ENCODE measurements at regions not wholly inside any gene's neighbourhood (a gene's known extent, or its start where the extent isn't known, plus 50 kb on each side); places are given as distances from the start of the nearest gene placed in this dataset.

DNA sequence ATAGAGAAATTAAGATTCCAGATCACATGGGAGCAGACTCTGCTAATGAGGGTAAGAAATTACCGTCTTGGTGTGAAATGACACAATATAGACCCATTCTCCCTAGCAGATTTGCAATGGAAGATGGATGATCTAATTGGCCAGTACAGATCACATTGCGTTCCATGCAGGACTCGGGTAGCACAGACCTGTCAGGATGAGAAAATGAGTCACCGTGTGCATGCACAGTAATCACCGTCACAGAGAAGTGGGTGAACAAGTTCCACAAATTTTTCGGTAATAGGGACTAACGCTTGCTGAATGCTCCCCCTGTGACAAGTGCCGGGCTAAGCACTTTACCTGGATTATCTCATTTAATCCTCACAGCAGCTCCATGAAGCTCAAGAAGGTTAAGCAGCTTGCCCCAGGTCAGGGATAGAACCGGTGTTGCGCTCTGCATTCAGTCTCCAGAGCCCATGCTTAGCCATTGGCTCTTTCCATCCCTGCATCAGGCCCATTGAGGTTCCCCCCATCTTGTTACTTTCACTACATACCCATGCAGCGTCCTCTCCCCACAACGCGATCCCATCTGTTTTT lies 375.6 kb downstream of the FBXW7 start:
- no peak for DNase-seq (ENCODE audit: low spot score)

DNA sequence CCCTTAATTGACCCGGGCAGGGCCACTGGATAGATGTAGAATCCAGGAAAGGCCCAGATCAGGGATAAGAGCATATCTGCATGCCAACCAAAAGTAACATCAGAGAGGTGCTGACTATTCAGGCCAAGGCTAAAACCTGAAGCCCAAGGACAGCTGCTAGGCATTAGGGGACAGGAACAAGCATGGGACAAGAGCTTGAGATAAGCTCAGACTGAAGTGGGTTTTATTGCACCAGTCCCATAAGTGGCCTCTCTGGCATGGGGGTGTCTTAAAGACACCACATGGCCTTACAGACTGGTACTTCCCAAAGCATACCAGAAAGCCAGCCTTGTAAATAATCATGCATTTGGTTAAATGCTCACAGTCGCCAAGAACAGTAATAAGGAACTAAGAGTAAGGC lies 376.1 kb downstream of the FBXW7 start:
- DNase-seq (ENCODE audit: low spot score): no peak

DNA sequence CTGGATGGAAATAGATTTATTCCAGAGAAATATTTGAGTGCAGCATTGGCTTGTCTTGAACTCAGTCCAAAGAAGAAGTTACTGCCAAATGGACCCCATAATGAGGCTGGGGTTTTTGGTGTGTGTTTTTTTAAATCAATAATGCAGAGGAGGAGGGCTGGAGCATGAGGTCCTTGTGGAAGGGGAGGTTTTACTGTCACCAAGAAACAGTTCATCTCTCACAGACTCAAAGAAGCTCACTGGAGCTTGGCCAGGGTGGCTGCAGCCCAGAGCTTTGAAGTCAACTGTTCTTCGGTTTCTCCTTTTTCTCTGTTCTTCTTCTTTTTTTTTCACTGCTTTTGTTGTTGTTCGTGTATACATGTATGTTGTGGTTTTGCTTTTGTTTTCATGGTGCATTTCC lies 377.7 kb downstream of the FBXW7 start:
- DNase-seq (ENCODE audit: low spot score): no peak

DNA sequence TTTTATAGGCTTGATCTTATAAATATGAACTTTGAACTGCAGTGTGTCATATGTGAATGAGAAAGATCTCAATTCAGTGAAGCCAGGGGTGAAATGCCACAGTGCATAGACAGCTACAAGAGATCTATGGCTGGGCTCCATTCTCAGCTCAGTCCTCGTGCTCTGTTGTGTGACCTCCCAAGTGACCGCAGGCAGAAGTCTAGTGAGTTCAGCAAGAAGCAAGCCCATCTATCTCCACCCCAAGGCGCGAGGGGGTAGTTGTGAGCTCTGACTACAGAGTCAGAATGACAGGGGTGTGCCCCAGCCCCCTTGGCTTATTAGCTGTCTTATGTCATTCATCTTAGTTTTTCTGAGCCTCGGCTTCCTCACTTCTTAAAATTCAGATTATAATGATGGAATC lies 378.3 kb downstream of the FBXW7 start:
- DNase-seq (ENCODE audit: low spot score): no peak

DNA sequence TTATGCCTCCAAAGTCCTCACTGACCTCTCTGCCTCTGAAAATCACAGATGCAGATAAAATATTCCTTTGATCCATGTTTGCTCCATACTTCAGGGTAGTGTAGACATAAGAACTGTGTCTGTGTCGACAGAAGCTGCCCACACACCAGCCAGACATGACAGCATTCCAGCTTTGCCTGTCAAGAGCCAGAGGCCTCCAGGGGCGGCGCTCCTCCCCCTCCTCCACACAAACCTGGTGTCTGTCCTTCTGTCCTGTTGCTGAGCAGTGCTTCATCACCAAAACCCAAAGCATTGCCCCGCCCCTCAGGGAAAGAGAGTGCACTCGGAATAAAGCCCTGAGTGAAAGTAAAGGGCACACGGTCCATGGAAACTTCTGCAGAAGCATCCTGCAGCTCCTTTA lies 379.4 kb downstream of the FBXW7 start:
- DNase-seq (ENCODE audit: low spot score): no peak

DNA sequence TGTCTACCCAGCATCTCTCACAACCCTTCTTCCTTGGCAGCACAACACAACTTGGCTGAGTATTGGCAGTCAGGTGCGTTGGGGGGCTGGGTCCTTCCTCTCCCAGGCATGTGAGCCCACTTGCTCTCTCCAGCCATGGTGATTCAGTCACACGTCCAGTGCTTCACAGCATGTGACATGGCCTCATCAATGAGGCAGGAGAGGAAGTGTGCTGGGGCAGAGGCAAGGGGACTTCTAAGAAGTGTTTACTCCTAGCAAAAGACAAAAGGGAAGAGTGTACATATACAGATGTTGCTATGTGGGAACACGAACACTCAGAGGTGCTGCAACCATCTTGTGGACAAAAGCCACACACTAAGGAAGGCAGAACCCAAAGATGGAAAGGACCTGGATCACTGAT lies 380.8 kb downstream of the FBXW7 start:
- no peak for DNase-seq (ENCODE audit: low spot score)

DNA sequence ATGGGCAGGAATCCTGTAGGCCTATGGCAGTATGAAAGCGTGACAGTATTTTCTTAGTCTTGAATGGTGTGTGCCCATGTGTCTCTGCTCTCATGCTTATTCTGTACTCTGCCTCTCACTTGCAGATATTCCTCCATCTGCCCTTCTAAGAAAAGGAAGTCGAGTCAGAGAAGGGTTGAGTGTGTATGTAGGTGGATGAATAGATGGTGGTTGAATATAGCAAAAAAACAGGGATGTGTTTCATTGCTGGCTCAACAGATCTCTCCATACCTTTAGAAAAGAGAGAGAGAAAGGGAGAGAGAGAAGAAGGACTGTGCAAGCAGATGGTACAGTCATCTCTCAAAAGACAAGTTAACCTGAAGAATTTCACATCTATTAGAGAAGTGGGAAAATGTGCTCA lies 381.5 kb downstream of the FBXW7 start:
- DNase-seq (ENCODE audit: low spot score): no peak

DNA sequence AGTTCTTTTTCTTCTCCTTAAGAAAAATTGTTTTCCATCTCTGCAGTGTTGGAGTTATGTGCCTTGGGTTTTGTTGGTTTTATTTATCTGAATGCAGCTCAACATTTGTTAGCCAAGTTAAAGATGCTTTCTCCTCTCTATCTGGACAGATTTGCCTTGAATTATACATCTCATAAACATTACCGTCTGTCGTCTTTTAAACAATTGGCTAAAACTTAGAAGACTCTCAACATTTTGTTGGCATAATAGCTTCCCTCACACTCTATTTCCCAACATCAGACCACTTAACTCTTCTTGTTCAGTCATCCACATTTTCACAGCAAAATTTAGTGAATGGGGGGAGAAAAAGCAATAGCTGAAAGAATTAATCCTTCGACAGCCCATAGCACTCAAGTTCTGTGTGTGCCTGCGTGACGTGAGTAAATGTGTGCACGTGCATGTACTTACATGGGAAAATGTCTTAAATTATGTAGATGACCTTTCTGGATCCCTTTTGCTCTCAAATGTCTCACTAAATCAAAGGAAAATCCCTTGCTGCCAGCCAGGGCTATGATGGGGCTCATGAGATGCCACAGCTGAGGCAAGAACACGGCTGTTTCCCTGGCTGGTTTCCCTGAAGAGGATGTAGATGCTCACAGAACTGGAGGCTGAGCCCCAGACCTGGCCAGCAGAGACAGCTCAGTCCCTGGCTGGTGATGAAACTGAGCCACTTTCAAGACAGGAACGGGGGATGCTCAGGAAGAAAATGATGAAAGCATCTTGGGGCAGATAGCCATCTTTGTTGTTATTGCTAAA lies 382.2 kb downstream of the FBXW7 start:
- DNase-seq (ENCODE audit: low spot score): no peak

DNA sequence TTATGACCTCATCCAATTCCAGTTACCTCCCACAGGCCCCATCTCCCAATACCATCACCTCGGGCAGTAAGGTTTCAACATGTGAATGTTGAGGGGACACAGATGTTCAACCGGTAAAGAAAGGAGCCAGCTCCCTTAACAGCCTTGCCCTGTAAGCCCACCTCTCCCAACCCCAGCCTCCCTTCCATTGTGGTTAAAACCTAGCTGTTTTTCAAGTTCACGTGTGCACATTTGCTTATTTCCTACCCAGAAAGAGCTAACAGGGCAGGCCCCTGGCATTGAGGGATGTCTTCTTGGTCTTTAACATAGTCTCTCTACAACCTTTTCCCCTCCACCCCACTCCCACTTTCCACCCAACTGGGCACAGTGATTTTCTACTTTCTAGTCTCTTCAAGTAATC lies 385.7 kb downstream of the FBXW7 start:
- DNase-seq (ENCODE audit: low spot score): no peak

DNA sequence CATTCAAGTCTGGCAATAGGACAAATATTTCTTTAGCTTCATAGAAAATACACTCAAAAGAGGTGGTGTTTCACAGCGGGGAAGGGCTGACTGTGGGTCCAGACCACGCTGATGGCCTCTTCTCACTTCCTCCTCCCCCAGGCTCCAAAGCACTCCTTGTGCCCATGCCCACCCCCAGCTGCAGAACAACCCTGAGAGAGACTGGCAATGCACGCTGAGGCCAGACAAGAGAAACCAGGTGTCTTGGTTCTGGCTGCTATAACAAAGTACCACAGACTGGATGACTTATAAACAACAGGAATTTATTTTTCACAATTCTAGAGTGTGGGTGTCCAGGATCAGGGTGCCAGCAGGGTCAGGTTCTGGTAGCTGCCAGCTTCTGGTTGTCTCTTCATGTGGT lies 386.1 kb downstream of the FBXW7 start:
- no peak for DNase-seq (ENCODE audit: low spot score)

DNA sequence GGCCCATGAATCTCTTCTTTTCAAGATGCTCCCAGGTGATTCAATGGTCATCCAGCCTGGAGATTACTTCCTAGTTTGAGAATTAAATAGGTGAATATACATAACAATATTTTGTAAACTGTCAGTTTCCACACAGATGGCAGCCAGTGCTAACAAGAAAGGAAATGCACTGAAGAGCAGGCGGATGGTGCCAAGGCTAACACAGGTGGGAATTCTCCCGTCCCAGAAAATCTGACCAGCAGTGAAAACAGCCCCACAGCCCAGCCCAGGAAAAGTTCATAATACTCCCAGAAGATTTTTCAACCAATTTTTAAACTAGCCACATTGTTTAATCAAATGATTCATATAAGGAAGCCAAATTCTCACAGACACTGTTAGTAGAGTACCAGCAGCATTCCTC lies 387.2 kb upstream of the GATB start:
- no peak for DNase-seq (ENCODE audit: low spot score)

DNA sequence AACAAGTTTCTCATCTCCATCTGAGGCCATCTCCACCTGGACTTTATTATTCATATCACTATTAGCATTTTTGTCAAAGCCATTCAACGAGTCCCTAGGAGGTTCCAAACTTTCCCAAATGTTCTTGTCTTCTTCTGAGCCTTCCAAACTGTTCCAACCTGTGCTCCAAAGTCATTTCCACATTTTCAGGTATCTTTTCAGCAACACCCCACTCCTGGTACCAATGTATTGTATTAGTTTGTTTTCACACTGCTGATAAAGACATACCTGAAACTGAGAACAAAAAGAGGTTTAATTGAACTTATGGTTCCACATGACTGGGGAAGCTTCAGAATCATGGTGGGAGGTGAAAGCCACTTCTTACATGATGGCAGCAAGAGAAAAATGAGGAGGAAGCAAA lies 385.4 kb upstream of the GATB start:
- no peak for DNase-seq (ENCODE audit: low spot score)

DNA sequence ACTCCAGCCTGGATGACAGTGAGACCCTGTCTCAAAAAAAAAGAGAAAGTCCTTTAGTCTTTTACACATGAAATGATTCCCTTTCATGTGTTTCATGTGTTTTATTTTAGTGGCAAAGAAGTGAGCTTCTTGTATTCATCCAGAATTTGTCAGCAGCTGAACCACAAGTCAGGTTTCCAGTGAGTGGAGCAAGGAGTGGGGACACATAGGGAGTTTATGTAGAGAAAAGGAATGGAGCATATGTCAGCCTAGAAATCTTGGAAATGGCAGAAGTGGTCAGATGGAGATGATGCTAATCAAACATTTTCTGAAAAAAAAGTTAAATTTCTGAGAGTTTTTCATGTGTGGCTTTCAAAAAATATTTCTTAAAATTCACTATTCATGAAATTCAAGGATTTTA lies 383.0 kb upstream of the GATB start:
- DNase-seq (ENCODE audit: low spot score): no peak

DNA sequence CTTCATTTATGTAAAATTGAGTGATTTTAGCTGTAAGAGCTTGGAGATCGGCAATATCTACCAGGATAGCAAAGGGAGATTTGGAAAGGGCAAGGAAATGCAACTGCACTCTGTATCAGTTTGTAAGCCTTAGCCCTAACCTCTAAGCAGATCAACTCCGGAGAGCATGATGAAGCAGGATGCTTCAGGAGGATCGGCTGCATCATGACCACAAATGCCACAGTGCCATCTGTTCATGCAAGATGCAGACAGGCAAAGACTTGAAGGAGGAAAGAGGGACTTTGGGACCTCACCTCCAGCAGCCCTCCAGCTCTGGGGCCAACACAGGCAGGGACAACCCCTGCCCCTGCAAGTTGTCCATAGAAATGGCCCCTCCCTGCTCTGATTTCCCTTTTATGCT lies 377.6 kb upstream of the GATB start:
- no peak for DNase-seq (ENCODE audit: low spot score)

DNA sequence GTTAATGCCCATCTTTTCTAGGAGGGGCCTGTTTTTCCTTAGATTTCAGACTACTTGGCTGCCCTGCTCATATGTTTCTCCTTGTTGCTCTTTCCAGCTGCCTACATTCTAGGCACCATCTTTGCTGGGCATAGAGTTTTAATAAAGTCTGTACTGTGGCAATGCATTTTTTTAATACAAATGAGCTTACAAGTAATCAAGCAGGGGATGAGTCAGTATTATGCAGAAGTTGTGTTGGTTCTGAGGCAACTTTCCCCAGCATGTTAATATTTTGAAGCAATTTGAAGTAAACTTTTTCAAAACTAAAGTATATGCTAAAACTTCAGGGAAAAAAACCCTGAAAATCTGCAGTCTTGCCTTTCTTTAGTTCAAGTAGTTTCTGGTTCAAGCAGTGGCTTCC lies 372.0 kb upstream of the GATB start:
- DNase-seq (ENCODE audit: low spot score): no peak

DNA sequence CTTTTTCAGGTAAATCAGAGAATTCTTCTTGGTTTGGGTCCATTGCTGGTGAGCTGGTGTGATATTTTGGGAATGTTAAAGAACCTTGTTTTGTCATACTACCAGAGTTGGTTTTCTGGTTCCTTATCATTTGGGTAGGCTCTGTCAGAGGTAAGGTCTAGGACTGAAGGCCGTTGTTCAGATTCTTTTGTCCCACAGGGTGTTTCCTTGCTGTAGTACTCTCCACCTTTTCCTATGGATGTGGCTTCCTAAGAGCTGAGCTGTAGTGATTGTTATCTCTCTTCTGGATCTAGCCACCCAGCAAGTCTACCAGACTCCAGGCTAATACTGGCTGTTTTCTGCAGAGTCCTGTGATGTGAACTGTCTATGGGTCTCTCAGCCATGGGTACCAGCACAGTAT lies 367.5 kb upstream of the GATB start:
- no peak for DNase-seq (ENCODE audit: low spot score)

DNA sequence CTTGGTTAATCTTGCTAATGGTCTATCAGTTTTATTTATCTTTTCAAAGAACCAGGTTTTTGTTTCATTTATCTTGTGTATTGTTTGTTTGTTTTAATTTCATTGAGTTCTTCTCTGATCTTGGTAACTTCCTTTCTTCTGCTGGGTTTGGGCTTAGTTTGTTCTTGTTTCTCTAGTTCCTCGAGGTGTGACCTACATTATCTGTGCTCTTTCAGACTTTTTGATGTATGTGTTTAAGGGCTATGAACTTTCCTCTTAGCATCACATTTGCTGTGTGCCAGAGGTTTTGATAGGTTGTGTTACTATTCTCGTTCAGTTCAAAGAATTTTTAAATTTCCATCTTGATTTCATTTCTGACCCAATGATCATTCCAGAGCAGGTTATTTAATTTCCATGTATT lies 365.4 kb upstream of the GATB start:
- no peak for DNase-seq (ENCODE audit: low spot score)

DNA sequence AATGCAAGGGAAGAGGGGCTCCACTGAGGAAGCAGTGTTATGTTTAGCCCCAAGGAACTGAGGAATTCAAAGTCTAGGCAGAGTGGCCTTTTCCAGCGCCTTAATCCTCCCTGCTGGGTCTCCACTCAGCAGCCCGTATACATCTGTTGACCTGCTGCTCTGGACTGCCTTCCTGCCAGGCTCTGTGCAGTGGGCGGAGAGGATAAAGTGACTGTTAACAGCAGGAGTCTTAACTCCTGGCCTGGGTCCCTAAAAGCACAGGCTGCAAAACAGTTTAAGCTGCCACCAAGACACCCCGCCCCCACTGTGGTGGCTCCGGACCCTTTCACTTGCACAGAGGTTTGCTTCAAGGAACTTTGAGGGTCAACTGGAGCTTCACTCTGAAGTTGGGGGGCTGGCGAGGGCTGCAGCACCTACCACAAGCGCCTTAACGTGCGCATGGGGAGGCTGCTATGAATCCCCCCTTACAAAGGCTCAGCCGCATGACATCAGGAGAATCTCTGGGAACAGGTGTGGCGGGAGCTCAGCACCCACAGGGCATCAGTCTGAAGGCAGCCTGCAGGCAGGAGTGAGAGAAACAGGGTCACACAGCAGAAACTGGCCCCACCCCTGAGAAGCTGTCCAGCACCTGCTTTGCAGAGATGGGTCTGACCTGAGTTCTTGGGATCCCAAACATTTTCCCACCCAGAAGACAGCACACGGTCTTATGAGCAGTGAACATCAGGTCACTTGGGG lies 358.2 kb upstream of the GATB start:
- DNase-seq (ENCODE audit: low spot score): no peak

DNA sequence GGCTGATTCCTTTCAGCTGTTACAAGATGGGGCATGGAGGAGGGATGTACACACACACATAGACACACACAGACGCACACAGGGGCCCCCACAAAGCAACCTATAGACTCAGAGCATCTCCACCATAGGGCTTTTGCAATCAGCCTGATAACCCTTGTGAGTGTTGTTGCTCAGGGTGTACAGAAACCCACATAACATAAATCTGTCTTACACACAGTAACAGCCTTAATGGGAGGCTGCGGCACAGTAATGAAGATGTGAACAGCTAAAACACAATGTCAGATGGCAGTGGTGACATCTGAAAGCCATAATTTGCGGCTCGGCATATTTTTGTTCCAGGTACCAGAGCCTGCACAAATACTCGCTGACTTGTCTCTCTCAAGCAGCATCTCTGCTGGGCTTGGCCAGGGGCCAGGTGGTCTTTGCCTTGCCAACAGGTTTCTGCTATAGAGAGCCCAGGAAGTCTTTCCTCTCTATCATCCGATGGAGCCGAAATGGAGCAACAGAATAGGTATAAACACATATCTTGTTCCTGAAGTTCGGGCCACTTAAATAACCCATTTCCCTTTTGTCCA lies 357.2 kb upstream of the GATB start:
- DNase-seq (ENCODE audit: low spot score): no peak

DNA sequence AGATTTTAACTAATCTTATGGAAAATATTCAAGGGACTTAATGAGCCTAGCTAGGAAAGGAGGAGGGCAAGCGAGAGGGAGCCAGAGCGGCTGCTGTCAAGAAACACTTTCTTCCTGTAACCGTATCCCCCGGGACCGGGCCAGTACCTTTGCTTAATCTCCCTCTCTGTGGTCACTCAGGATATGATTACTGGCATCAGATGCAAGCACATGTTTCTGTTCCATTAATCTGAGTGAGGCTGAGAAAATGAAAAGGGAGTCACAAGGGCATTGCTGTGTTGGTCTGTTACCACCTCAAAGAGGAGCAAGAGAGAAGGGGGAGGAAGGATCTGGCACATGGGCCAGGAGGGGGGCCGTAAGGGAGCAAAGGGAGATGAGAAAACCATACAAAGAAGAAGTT lies 356.7 kb upstream of the GATB start:
- no peak for DNase-seq (ENCODE audit: low spot score)

DNA sequence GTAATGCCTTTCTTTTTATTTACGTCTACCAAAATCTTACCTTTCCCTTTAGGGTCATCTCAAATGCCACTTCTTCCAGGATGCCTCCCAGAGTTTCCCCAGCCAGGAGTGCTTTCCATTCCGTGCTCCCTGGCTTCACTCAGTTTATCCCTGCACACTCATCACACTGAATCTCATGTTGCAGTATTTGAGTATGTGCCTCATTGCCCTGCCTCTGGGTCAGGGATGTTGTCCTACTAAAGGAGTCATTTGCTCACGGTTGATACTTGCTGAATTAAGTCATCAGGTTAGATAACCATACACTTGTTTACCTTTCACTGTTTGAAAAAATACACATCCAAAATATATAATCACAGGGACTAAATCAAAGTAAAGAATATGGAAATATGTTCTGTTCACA lies 356.2 kb upstream of the GATB start:
- DNase-seq (ENCODE audit: low spot score): no peak

DNA sequence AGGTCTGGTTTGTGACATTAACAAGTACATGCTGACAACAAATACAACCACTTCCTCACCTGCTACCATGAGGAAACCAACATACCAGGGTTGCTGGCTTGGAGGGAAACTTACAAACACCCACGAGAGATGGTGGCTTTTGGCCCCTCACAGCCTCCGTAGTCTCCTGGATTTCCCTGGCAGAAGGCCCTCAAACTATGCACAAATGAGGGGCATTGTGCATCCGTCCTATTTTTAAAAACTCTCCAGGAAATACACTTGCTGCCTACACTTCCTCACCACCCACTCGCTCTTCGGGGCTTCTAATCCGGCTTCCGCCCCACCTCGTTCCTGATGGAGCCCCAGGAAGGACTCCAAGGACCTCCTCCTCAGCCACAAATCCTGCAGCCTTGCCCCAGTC lies 355.0 kb upstream of the GATB start:
- no peak for DNase-seq (ENCODE audit: low spot score)

DNA sequence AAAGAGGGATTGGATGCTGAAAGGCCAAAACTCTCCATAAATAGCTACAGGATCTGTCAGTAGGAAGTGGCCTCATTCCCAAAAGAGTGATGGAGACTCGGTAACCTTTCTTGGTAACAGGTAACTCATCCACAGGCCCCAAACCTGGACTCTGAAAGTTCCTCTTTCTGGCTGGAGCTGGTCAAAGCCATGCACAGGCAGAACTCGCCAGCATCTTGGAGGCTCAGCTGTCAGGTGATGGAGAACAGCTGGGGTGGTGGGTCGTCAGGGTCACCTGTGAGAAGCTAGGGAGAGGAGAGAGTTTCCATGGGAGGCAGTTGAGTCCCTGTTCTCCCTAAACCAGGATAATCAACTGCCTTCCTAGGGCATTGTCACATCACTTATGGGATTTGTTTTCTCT lies 354.3 kb upstream of the GATB start:
- no peak for DNase-seq (ENCODE audit: low spot score)
